ENCODE measurements at regions not wholly inside any gene's neighbourhood (a gene's known extent, or its start where the extent isn't known, plus 50 kb on each side); places are given as distances from the start of the nearest gene placed in this dataset.

DNA sequence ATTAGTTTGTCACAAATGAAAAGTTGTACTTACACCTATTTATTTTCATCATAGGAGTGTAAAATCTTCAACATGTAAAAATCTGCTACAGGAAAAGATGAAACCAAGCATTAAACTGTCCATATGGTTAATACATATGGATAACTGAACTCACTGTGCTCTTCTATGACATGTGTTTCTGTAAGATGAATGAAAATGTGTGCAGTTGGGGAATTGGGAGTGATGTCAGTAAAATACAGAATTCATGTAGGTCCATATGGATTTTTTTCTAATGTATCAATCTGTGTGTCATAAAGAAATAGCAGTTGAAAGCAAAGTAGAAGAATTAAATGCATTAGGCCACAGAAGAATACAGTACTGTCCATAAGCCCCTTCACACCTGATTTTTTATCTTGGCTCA is 178.4 kb upstream of the COL3A1 start:
- no peak for DNase-seq (ENCODE audit: low spot score)
- Mint-ChIP-seq H3K36me3 (ENCODE audit: low read depth) (no peaks in the 10 kb centered on the region), H3K27ac (ENCODE audit: unreplicated experiment) (no peak overlapping the region), H3K27me3 (ENCODE audit: low read depth) (no peaks in the 10 kb centered on the region), H3K4me1 (ENCODE audit: low read depth) (peaks cover under 1% of the 10 kb centered on the region), H3K9me3 (ENCODE audit: low read depth) (peaks cover 4% of the 10 kb centered on the region), H3K4me3 (ENCODE audit: unreplicated experiment) (no peak overlapping the region)
- TF ChIP-seq, protein P1, sequence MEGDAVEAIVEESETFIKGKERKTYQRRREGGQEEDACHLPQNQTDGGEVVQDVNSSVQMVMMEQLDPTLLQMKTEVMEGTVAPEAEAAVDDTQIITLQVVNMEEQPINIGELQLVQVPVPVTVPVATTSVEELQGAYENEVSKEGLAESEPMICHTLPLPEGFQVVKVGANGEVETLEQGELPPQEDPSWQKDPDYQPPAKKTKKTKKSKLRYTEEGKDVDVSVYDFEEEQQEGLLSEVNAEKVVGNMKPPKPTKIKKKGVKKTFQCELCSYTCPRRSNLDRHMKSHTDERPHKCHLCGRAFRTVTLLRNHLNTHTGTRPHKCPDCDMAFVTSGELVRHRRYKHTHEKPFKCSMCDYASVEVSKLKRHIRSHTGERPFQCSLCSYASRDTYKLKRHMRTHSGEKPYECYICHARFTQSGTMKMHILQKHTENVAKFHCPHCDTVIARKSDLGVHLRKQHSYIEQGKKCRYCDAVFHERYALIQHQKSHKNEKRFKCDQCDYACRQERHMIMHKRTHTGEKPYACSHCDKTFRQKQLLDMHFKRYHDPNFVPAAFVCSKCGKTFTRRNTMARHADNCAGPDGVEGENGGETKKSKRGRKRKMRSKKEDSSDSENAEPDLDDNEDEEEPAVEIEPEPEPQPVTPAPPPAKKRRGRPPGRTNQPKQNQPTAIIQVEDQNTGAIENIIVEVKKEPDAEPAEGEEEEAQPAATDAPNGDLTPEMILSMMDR (IDR thresholded peaks at IDR 0.05) = no peak

DNA sequence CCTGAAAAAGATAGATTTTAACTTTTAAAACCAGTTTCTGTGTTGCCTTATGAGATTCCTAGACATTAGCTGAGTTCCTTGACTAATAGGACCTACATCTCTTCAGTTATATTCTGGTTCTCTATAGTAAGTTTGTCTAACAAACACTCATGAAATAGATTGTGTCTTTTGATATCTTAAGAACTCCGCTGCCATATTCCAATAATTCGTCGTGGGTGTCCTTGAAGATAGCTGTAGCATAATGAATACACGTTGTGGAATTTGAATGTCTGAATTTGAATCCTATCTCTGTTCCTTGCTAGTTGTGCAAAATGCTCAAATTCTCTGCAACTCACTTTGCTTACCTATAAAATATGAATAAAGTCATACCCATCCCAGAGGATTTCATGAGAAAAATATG is 176.8 kb upstream of the COL3A1 start:
- H3K27ac Mint-ChIP-seq (ENCODE audit: unreplicated experiment) = no peak overlapping the region
- no peak overlapping the region for H3K4me3 Mint-ChIP-seq (ENCODE audit: unreplicated experiment)
- no peak for DNase-seq (ENCODE audit: low spot score)
- TF ChIP-seq, protein P1 (IDR thresholded peaks at IDR 0.05) = no peak
- no peaks in the 10 kb centered on the region for H3K36me3 Mint-ChIP-seq (ENCODE audit: low read depth)
- no peaks in the 10 kb centered on the region for H3K27me3 Mint-ChIP-seq (ENCODE audit: low read depth)
- H3K4me1 Mint-ChIP-seq (ENCODE audit: low read depth) = no peaks in the 10 kb centered on the region
- peaks cover 9% of the 10 kb centered on the region for H3K9me3 Mint-ChIP-seq (ENCODE audit: low read depth)

DNA sequence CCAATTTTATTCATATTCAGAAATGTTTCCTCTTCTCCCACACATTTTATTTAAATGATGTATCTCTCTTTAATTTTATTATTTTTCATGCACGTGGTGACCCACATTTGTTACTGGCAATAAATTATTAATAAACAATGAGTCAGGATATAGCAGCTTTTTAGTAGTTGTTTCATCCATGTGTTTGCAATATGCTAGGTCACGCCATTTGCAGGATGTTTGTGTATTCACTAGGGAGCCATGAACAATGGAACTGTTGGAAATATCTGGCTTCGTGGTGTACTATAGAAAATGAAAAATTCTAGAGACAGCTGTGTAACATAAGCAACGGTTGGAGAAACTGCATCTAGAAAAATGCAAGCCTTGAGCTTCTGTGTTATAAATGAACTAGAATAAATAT is 176.0 kb upstream of the COL3A1 start:
- Mint-ChIP-seq H3K27ac (ENCODE audit: unreplicated experiment) (no peak overlapping the region), H3K36me3 (ENCODE audit: low read depth) (peaks cover 5% of the 10 kb centered on the region), H3K27me3 (ENCODE audit: low read depth) (no peaks in the 10 kb centered on the region), H3K4me3 (ENCODE audit: unreplicated experiment) (no peak overlapping the region), H3K4me1 (ENCODE audit: low read depth) (no peaks in the 10 kb centered on the region), H3K9me3 (ENCODE audit: low read depth) (peaks cover 15% of the 10 kb centered on the region)
- TF ChIP-seq, protein P1 (IDR thresholded peaks at IDR 0.05) = no peak
- DNase-seq (ENCODE audit: low spot score) = no peak

DNA sequence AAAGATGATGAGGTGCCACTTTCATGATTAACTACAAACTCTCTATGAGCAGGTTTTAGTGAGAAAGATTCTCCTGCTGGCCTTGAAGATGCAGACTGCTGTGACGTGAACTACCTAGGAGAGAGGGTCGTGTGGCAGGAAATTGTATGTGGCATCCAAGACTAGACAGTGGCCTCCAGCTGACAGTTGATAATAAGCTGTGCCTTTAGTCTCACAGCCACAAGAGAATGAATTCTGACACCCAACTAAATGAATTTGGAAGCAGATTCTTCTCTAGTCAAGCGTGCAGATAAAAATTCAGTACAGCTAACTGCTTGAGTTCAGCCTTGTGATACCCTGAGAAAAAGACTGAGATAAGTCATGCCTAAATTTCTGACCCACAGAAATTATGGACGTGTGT is 169.0 kb upstream of the COL3A1 start:
- Mint-ChIP-seq H3K4me3 (ENCODE audit: unreplicated experiment) (no peak overlapping the region), H3K36me3 (ENCODE audit: low read depth) (peaks cover 11% of the 10 kb centered on the region), H3K4me1 (ENCODE audit: low read depth) (peaks cover 17% of the 10 kb centered on the region), H3K27ac (ENCODE audit: unreplicated experiment) (no peak overlapping the region), H3K27me3 (ENCODE audit: low read depth) (no peaks in the 10 kb centered on the region), H3K9me3 (ENCODE audit: low read depth) (peaks cover 39% of the 10 kb centered on the region)
- no peak for DNase-seq (ENCODE audit: low spot score)
- TF ChIP-seq, protein P1 (IDR thresholded peaks at IDR 0.05) = no peak

DNA sequence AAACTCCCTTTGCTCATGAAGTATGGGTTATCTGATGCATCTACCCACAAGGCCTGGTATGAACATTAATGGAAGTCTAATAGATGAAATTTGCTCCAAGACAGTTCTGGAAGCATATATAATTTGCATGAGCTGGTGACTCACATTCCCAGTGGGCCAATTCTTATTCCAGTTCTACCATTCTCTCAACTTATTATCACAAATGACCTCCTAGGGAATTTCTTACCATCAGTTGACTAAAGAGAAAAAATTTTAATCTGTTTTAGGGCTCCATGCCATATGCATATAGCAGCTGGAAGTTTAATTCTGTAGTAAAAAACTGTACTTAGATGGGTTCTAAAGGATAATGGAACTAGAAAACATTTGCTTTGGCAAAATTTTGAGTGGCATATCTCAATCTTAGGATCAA is 165.2 kb upstream of the COL3A1 start:
- H3K4me1 Mint-ChIP-seq (ENCODE audit: low read depth) = peaks cover 51% of the 10 kb centered on the region
- H3K27me3 Mint-ChIP-seq (ENCODE audit: low read depth) = no peaks in the 10 kb centered on the region
- H3K9me3 Mint-ChIP-seq (ENCODE audit: low read depth) = peaks cover 20% of the 10 kb centered on the region
- H3K4me3 Mint-ChIP-seq (ENCODE audit: unreplicated experiment) = no peak overlapping the region
- no peak for DNase-seq (ENCODE audit: low spot score)
- peaks cover 4% of the 10 kb centered on the region for H3K36me3 Mint-ChIP-seq (ENCODE audit: low read depth)
- H3K27ac Mint-ChIP-seq (ENCODE audit: unreplicated experiment) = no peak overlapping the region
- TF ChIP-seq, protein P1 (IDR thresholded peaks at IDR 0.05) = no peak

All from chondrocyte (in vitro differentiated cells).